ENCODE measurements at regions not wholly inside any gene's neighbourhood (a gene's known extent, or its start where the extent isn't known, plus 50 kb on each side); places are given as distances from the start of the nearest gene placed in this dataset.
A peak's percentile ranks its signal among the peaks of the same experiment; 100 is the strongest.

- Histone ChIP-seq H3K4me1 (ENCODE audit: control insufficient read depth, insufficient read depth, low read length) (no peaks in the 10 kb centered on the region), H3K36me3 (ENCODE audit: control insufficient read depth, insufficient read depth, low read length) (no peaks in the 10 kb centered on the region), H3K4me3 (ENCODE audit: low read length) (no peak overlapping the region), H3K27ac (ENCODE audit: low read length) (no peak overlapping the region), H3K9me3 (replicated peaks; ENCODE audit: control insufficient read depth, low read depth, low read length) (no peaks in the 10 kb centered on the region), H3K27me3 (ENCODE audit: control insufficient read depth, insufficient read depth, low read length) (peaks cover 18% of the 10 kb centered on the region)
- DNase-seq, result no peak
- 64% methylated on average over 7 of the region's 11 CpGs for WGBS (ENCODE audit: insufficient coverage)
These were observed 158.5 kb downstream of the HERPUD2 start for GRCh38 chr7:35536396-35536826.

GRCh38 chr7:35533902-35534301, 161.0 kb downstream of the HERPUD2 start:
- 70% methylated on average over 2 of the region's 6 CpGs for WGBS (ENCODE audit: insufficient coverage)
- no peaks in the 10 kb centered on the region for H3K4me1 ChIP-seq (ENCODE audit: control insufficient read depth, insufficient read depth, low read length)
- no peak overlapping the region for H3K27ac ChIP-seq (ENCODE audit: low read length)
- no peaks in the 10 kb centered on the region for H3K36me3 ChIP-seq (ENCODE audit: control insufficient read depth, insufficient read depth, low read length)
- no peaks in the 10 kb centered on the region for H3K9me3 ChIP-seq (replicated peaks; ENCODE audit: control insufficient read depth, low read depth, low read length)
- H3K27me3 ChIP-seq (ENCODE audit: control insufficient read depth, insufficient read depth, low read length), result peaks cover 17% of the 10 kb centered on the region
- no peak overlapping the region for H3K4me3 ChIP-seq (ENCODE audit: low read length)
- DNase-seq, result no peak

GRCh38 chr7:35530124-35531109, 164.5 kb downstream of the HERPUD2 start:
- 83% methylated on average over 9 of the region's 16 CpGs for WGBS (ENCODE audit: insufficient coverage)

GRCh38 chr7:35529713-35530112, 165.2 kb downstream of the HERPUD2 start:
- Histone ChIP-seq H3K9me3 (replicated peaks; ENCODE audit: control insufficient read depth, low read depth, low read length) (no peaks in the 10 kb centered on the region), H3K36me3 (ENCODE audit: control insufficient read depth, insufficient read depth, low read length) (no peaks in the 10 kb centered on the region), H3K4me1 (ENCODE audit: control insufficient read depth, insufficient read depth, low read length) (no peaks in the 10 kb centered on the region), H3K27ac (ENCODE audit: low read length) (no peak overlapping the region), H3K27me3 (ENCODE audit: control insufficient read depth, insufficient read depth, low read length) (peaks cover 3% of the 10 kb centered on the region), H3K4me3 (ENCODE audit: low read length) (no peak overlapping the region)
- DNase-seq, result no peak
- 69% methylated on average over 3 of the region's 6 CpGs for WGBS (ENCODE audit: insufficient coverage)

More at GRCh38 chr7:35530124-35531109, 164.5 kb downstream of the HERPUD2 start:
- H3K36me3 ChIP-seq (ENCODE audit: control insufficient read depth, insufficient read depth, low read length), result no peaks in the 10 kb centered on the region
- no peaks in the 10 kb centered on the region for H3K4me1 ChIP-seq (ENCODE audit: control insufficient read depth, insufficient read depth, low read length)
- no peaks in the 10 kb centered on the region for H3K9me3 ChIP-seq (replicated peaks; ENCODE audit: control insufficient read depth, low read depth, low read length)
- no peak overlapping the region for H3K27ac ChIP-seq (ENCODE audit: low read length)
- no peak for DNase-seq
- no peak overlapping the region for H3K4me3 ChIP-seq (ENCODE audit: low read length)
- peaks cover 3% of the 10 kb centered on the region for H3K27me3 ChIP-seq (ENCODE audit: control insufficient read depth, insufficient read depth, low read length)

GRCh38 chr7:35528381-35528977, 166.5 kb downstream of the HERPUD2 start:
- Histone ChIP-seq H3K9me3 (replicated peaks; ENCODE audit: control insufficient read depth, low read depth, low read length) (no peaks in the 10 kb centered on the region), H3K4me1 (ENCODE audit: control insufficient read depth, insufficient read depth, low read length) (no peaks in the 10 kb centered on the region), H3K27me3 (ENCODE audit: control insufficient read depth, insufficient read depth, low read length) (peaks cover 3% of the 10 kb centered on the region), H3K36me3 (ENCODE audit: control insufficient read depth, insufficient read depth, low read length) (no peaks in the 10 kb centered on the region), H3K4me3 (ENCODE audit: low read length) (no peak overlapping the region), H3K27ac (ENCODE audit: low read length) (no peak overlapping the region)
- WGBS (ENCODE audit: insufficient coverage), result 81% methylated on average over 3 of the region's 8 CpGs
- DNase-seq, result no peak

GRCh38 chr7:35526645-35527044, 168.3 kb downstream of the HERPUD2 start:
- H3K4me1 ChIP-seq (ENCODE audit: control insufficient read depth, insufficient read depth, low read length), result peaks cover 6% of the 10 kb centered on the region
- WGBS (ENCODE audit: insufficient coverage), result 85% methylated on average over 4 of the region's 4 CpGs
- no peak for DNase-seq

GRCh38 chr7:35524112-35524804, 170.7 kb downstream of the HERPUD2 start:
- H3K4me1 ChIP-seq (ENCODE audit: control insufficient read depth, insufficient read depth, low read length), result peaks cover 10% of the 10 kb centered on the region
- H3K27ac ChIP-seq (ENCODE audit: low read length), result no peak overlapping the region
- 82% methylated on average over 2 of the region's 5 CpGs for WGBS (ENCODE audit: insufficient coverage)
- no peaks in the 10 kb centered on the region for H3K9me3 ChIP-seq (replicated peaks; ENCODE audit: control insufficient read depth, low read depth, low read length)
- no peaks in the 10 kb centered on the region for H3K36me3 ChIP-seq (ENCODE audit: control insufficient read depth, insufficient read depth, low read length)
- DNase-seq, result no peak
- peaks cover 7% of the 10 kb centered on the region for H3K27me3 ChIP-seq (ENCODE audit: control insufficient read depth, insufficient read depth, low read length)
- H3K4me3 ChIP-seq (ENCODE audit: low read length), result no peak overlapping the region

More at GRCh38 chr7:35526645-35527044, 168.3 kb downstream of the HERPUD2 start:
- no peak overlapping the region for H3K4me3 ChIP-seq (ENCODE audit: low read length)
- no peaks in the 10 kb centered on the region for H3K9me3 ChIP-seq (replicated peaks; ENCODE audit: control insufficient read depth, low read depth, low read length)
- no peak overlapping the region for H3K27ac ChIP-seq (ENCODE audit: low read length)
- peaks cover 7% of the 10 kb centered on the region for H3K27me3 ChIP-seq (ENCODE audit: control insufficient read depth, insufficient read depth, low read length)
- no peaks in the 10 kb centered on the region for H3K36me3 ChIP-seq (ENCODE audit: control insufficient read depth, insufficient read depth, low read length)

- Histone ChIP-seq H3K9me3 (replicated peaks; ENCODE audit: control insufficient read depth, low read depth, low read length) (no peaks in the 10 kb centered on the region), H3K36me3 (ENCODE audit: control insufficient read depth, insufficient read depth, low read length) (no peaks in the 10 kb centered on the region), H3K27me3 (ENCODE audit: control insufficient read depth, insufficient read depth, low read length) (peaks cover 7% of the 10 kb centered on the region), H3K4me1 (ENCODE audit: control insufficient read depth, insufficient read depth, low read length) (peaks cover 13% of the 10 kb centered on the region), H3K4me3 (ENCODE audit: low read length) (no peak overlapping the region), H3K27ac (ENCODE audit: low read length) (no peak overlapping the region)
- DNase-seq, result no peak
- 91% methylated on average over 4 of the region's 7 CpGs for WGBS (ENCODE audit: insufficient coverage)
These were observed 171.6 kb downstream of the HERPUD2 start for GRCh38 chr7:35523292-35523691.

- no peak overlapping the region for H3K4me3 ChIP-seq (ENCODE audit: low read length)
- H3K4me1 ChIP-seq (ENCODE audit: control insufficient read depth, insufficient read depth, low read length), result peaks cover 13% of the 10 kb centered on the region
- DNase-seq, result peak; percentile 86
- H3K9me3 ChIP-seq (replicated peaks; ENCODE audit: control insufficient read depth, low read depth, low read length), result no peaks in the 10 kb centered on the region
- no peaks in the 10 kb centered on the region for H3K36me3 ChIP-seq (ENCODE audit: control insufficient read depth, insufficient read depth, low read length)
- H3K27ac ChIP-seq (ENCODE audit: low read length), result no peak overlapping the region
- peaks cover 7% of the 10 kb centered on the region for H3K27me3 ChIP-seq (ENCODE audit: control insufficient read depth, insufficient read depth, low read length)
- 4% methylated on average over 3 of the region's 5 CpGs for WGBS (ENCODE audit: insufficient coverage)
These were observed 172.2 kb downstream of the HERPUD2 start for GRCh38 chr7:35522697-35523096.

GRCh38 chr7:35521941-35522340, 173.0 kb downstream of the HERPUD2 start:
- peak; percentile 93 for DNase-seq
- WGBS (ENCODE audit: insufficient coverage), result no CpG with 5 or more reads among the region's 3 CpGs
- no peak overlapping the region for H3K27ac ChIP-seq (ENCODE audit: low read length)

More at GRCh38 chr7:35521941-35522340, 173.0 kb downstream of the HERPUD2 start:
- Histone ChIP-seq H3K9me3 (replicated peaks; ENCODE audit: control insufficient read depth, low read depth, low read length) (no peaks in the 10 kb centered on the region), H3K36me3 (ENCODE audit: control insufficient read depth, insufficient read depth, low read length) (no peaks in the 10 kb centered on the region), H3K4me3 (ENCODE audit: low read length) (no peak overlapping the region), H3K27me3 (ENCODE audit: control insufficient read depth, insufficient read depth, low read length) (peaks cover 7% of the 10 kb centered on the region), H3K4me1 (ENCODE audit: control insufficient read depth, insufficient read depth, low read length) (peaks cover 13% of the 10 kb centered on the region)
